HEK293 (cell line): ENCODE measurements at regions not wholly inside any gene's neighbourhood (a gene's known extent, or its start where the extent isn't known, plus 50 kb on each side); places are given as distances from the start of the nearest gene placed in this dataset.

Experiments
- CTCF ChIA-PET: fragments of 350-600 bp; formaldehyde crosslinking; extraction: SDS; loops from one replicate; lab custom pipeline; 2021; ENCODE audit warnings: antibody characterized with exemption; lab: Yijun Ruan, JAX
- POLR2A ChIA-PET: fragments of 300-600 bp; formaldehyde crosslinking; extraction: SDS; loops from one replicate; lab custom pipeline; 2020; ENCODE audit warnings: antibody characterized with exemption, inconsistent platforms; lab: Yijun Ruan, JAX
- H3K27ac ChIP-seq: fragments of 200-500 bp; sonication (Bioruptor generic); 2 replicates; pipeline ENCODE4 v1.5.1; 2014; ENCODE audit warnings: low read depth, low read length, control low read depth, inconsistent platforms; ENCODE audit errors: extremely low read depth
- H3K36me3 ChIP-seq, 2 experiments: fragments of 200-500 bp in 1 of 2; sonication (Bioruptor generic) in 1 of 2; 1 replicate in 1 of 2; 2 replicates in 1 of 2; pipeline ENCODE4 v1.5.1; 2014 to 2017; ENCODE audit warnings: inconsistent platforms in 2 of 2, low read length in 2 of 2; ENCODE audit not compliant: control insufficient read depth in 2 of 2, insufficient read depth in 1 of 2
- H3K4me1 ChIP-seq: fragments of 200-500 bp; sonication (Bioruptor generic); 2 replicates; pipeline ENCODE4 v1.5.1; 2014; ENCODE audit warnings: mild to moderate bottlenecking, low read length, inconsistent platforms; ENCODE audit not compliant: control insufficient read depth, insufficient read depth
- H3K4me3 ChIP-seq: 2 replicates; pipeline ENCODE4 v1.5.1; 2011; ENCODE audit warnings: low read depth, mild to moderate bottlenecking, control low read depth, low read length, moderate library complexity
- H3K9me3 ChIP-seq: fragments of 200-500 bp; sonication (Bioruptor generic); 2 replicates; pipeline ENCODE4 v1.5.1; 2014; ENCODE audit warnings: low read depth, low read length, inconsistent platforms; ENCODE audit not compliant: control insufficient read depth, insufficient read depth
- SETDB1 ChIP-seq: IDR thresholded peaks from one replicate; pipeline ENCODE4 v1.6.1; 2017; ENCODE audit warnings: mild to moderate bottlenecking, low read length, moderate library complexity, mixed read lengths; ENCODE audit not compliant: insufficient read length
- TRIM28 ChIP-seq: IDR thresholded peaks from 2 replicates; pipeline ENCODE4 v1.6.1; 2011; ENCODE audit warnings: low read length, control low read depth, borderline replicate concordance
- ZBTB48 ChIP-seq: fragments of 450-650 bp; formaldehyde crosslinking; IDR thresholded peaks from 2 replicates; pipeline ENCODE4 v1.5.1; 2016; ENCODE audit warnings: missing biosample characterization, missing genetic modification characterization
- ZBTB8A ChIP-seq: fragments of 450-650 bp; formaldehyde crosslinking; IDR thresholded peaks from 2 replicates; pipeline ENCODE4 v1.5.1; 2016; ENCODE audit warnings: missing biosample characterization, missing genetic modification characterization
- ZEB2 ChIP-seq: fragments of 450-650 bp; formaldehyde crosslinking; IDR thresholded peaks from 2 replicates; pipeline ENCODE4 v1.5.1; 2016; ENCODE audit warnings: missing biosample characterization, missing genetic modification characterization
- ZNF112 ChIP-seq: fragments of 450-650 bp; formaldehyde crosslinking; IDR thresholded peaks from 2 replicates; pipeline ENCODE4 v1.5.0; 2017; ENCODE audit warnings: missing biosample characterization, missing genetic modification characterization
- ZNF140 ChIP-seq: fragments of 450-650 bp; formaldehyde crosslinking; IDR thresholded peaks from 2 replicates; pipeline ENCODE4 v1.5.1; 2016; ENCODE audit warnings: missing biosample characterization, missing genetic modification characterization
- ZNF175 ChIP-seq: fragments of 450-650 bp; formaldehyde crosslinking; IDR thresholded peaks from 2 replicates; pipeline ENCODE4 v1.5.1; 2016; ENCODE audit warnings: missing biosample characterization, missing genetic modification characterization
- ZNF214 ChIP-seq: fragments of 450-650 bp; formaldehyde crosslinking; IDR thresholded peaks from 2 replicates; pipeline ENCODE4 v1.5.1; 2017; ENCODE audit warnings: missing biosample characterization, mild to moderate bottlenecking, missing genetic modification characterization, borderline replicate concordance
- ZNF221 ChIP-seq: fragments of 450-650 bp; formaldehyde crosslinking; IDR thresholded peaks from 2 replicates; pipeline ENCODE4 v1.5.1; 2017; ENCODE audit warnings: missing biosample characterization, missing genetic modification characterization, borderline replicate concordance
- ZNF404 ChIP-seq: fragments of 450-650 bp; formaldehyde crosslinking; IDR thresholded peaks from 2 replicates; pipeline ENCODE4 v1.5.1; 2017; ENCODE audit warnings: missing biosample characterization, missing genetic modification characterization
- ZNF423 ChIP-seq: fragments of 450-650 bp; formaldehyde crosslinking; IDR thresholded peaks from 2 replicates; pipeline ENCODE4 v1.5.1; 2016; ENCODE audit warnings: missing biosample characterization, missing genetic modification characterization
- ZNF433 ChIP-seq: fragments of 450-650 bp; formaldehyde crosslinking; IDR thresholded peaks from 2 replicates; pipeline ENCODE4 v1.5.1; 2016; ENCODE audit warnings: missing biosample characterization, missing genetic modification characterization, low read depth
- ZNF473 ChIP-seq: fragments of 450-650 bp; formaldehyde crosslinking; IDR thresholded peaks from 2 replicates; pipeline ENCODE4 v1.5.1; 2017; ENCODE audit warnings: missing biosample characterization, missing genetic modification characterization
- ZNF48 ChIP-seq: fragments of 450-650 bp; formaldehyde crosslinking; IDR thresholded peaks from 2 replicates; pipeline ENCODE4 v1.5.1; 2016; ENCODE audit warnings: missing biosample characterization, missing genetic modification characterization
- ZNF514 ChIP-seq: fragments of 450-650 bp; formaldehyde crosslinking; IDR thresholded peaks from 2 replicates; pipeline ENCODE4 v1.5.1; 2016; ENCODE audit warnings: missing biosample characterization, missing genetic modification characterization
- ZNF518A ChIP-seq: fragments of 450-650 bp; formaldehyde crosslinking; conservative IDR thresholded peaks from 2 replicates; pipeline ENCODE4 v1.5.1; 2016; ENCODE audit warnings: low read depth, missing biosample characterization, missing genetic modification characterization
- ZNF529 ChIP-seq: fragments of 450-650 bp; formaldehyde crosslinking; IDR thresholded peaks from 2 replicates; pipeline ENCODE4 v1.5.1; 2017; ENCODE audit warnings: missing genetic modification characterization, missing biosample characterization; ENCODE audit not compliant: insufficient replicate concordance
- ZNF548 ChIP-seq: fragments of 450-650 bp; formaldehyde crosslinking; IDR thresholded peaks from 2 replicates; pipeline ENCODE4 v1.5.1; 2016; ENCODE audit warnings: missing biosample characterization, missing genetic modification characterization
- ZNF585B ChIP-seq: fragments of 450-650 bp; formaldehyde crosslinking; IDR thresholded peaks from 2 replicates; pipeline ENCODE4 v1.5.1; 2016; ENCODE audit warnings: missing biosample characterization, missing genetic modification characterization
- ZNF660 ChIP-seq: fragments of 450-650 bp; IDR thresholded peaks from 2 replicates; pipeline ENCODE4 v1.5.1; 2018; ENCODE audit warnings: missing biosample characterization, mild to moderate bottlenecking, missing genetic modification characterization
- ZNF664 ChIP-seq: fragments of 450-650 bp; formaldehyde crosslinking; IDR thresholded peaks from 2 replicates; pipeline ENCODE4 v1.5.1; 2016; ENCODE audit warnings: missing biosample characterization, missing genetic modification characterization
- ZNF76 ChIP-seq: fragments of 450-650 bp; formaldehyde crosslinking; IDR thresholded peaks from 2 replicates; pipeline ENCODE4; 2016; ENCODE audit warnings: low read depth, missing biosample characterization, missing genetic modification characterization, borderline replicate concordance
- ZNF777 ChIP-seq: fragments of 450-650 bp; formaldehyde crosslinking; IDR thresholded peaks from 2 replicates; pipeline ENCODE4 v1.5.1; 2017; ENCODE audit warnings: missing biosample characterization, missing genetic modification characterization, borderline replicate concordance
- ZSCAN30 ChIP-seq: fragments of 450-650 bp; IDR thresholded peaks from 2 replicates; pipeline ENCODE4 v1.5.1; 2018; ENCODE audit warnings: missing biosample characterization, mild to moderate bottlenecking, missing genetic modification characterization, moderate library complexity
- TF ChIP-seq, protein P1 (sequence below): fragments of 450-650 bp; formaldehyde crosslinking; optimal IDR thresholded peaks from 2 replicates; pipeline ENCODE3; 2016; ENCODE audit warnings: missing biosample characterization, mild to moderate bottlenecking, missing genetic modification characterization

GRCh38 chr18:70994116-70994515, 705.3 kb downstream of the SOCS6 start (continued):
- TF ChIP-seq, protein P1, sequence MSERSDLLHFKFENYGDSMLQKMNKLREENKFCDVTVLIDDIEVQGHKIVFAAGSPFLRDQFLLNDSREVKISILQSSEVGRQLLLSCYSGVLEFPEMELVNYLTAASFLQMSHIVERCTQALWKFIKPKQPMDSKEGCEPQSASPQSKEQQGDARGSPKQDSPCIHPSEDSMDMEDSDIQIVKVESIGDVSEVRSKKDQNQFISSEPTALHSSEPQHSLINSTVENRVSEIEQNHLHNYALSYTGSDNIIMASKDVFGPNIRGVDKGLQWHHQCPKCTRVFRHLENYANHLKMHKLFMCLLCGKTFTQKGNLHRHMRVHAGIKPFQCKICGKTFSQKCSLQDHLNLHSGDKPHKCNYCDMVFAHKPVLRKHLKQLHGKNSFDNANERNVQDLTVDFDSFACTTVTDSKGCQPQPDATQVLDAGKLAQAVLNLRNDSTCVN (tag by site-specific recombination): no peak
- no peak for TF ChIP-seq ZNF221 (tag by site-specific recombination)
- TF ChIP-seq ZNF175 (tag by site-specific recombination): no peak

GRCh38 chr18:70991577-70991976, 702.7 kb downstream of the SOCS6 start:
- Histone ChIP-seq H3K36me3 (no peaks in the 10 kb centered on the region), H3K4me3 (no peak overlapping the region), H3K4me1 (no peaks in the 10 kb centered on the region), H3K9me3 (no peaks in the 10 kb centered on the region), H3K27ac (no peak overlapping the region)
- CTCF ChIA-PET: no interaction called here
- POLR2A ChIA-PET: no interaction called here
- TF ChIP-seq ZNF518A (tag by site-specific recombination) (no peak), ZNF76 (tag by site-specific recombination) (no peak)

DNA sequence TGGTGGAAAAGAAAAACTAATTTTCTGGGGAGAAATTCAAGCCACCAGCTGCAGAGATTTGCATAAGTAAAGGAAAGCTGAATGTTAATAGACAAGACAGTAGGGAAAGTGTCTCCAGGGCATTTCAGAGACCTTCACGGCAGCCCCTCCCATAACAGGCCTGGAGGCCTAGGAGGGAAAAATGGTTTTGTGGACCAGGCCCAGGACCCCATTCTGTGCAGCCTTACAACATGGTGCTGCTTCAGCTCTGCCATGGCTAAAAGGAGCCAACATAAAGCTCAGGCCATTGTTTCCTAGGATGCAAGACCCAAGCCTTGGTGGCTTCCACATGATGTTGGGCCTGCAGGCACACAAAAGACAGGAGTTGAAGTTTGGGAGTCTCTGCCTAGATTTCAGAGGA, 697.1 kb downstream of the SOCS6 start:
- Histone ChIP-seq H3K36me3 (no peaks in the 10 kb centered on the region), H3K4me1 (no peaks in the 10 kb centered on the region), H3K27ac (no peak overlapping the region), H3K4me3 (no peak overlapping the region), H3K9me3 (no peaks in the 10 kb centered on the region)
- CTCF ChIA-PET: no interaction called here
- POLR2A ChIA-PET: no interaction called here
- TF ChIP-seq ZNF585B (peak; percentile 77), ZNF112 (tag by site-specific recombination) (no peak), ZNF548 (tag by site-specific recombination) (no peak), ZNF777 (tag by site-specific recombination) (no peak), ZBTB8A (tag by site-specific recombination) (no peak), ZNF48 (no peak), ZSCAN30 (no peak)

- H3K36me3 ChIP-seq: no peaks in the 10 kb centered on the region
- no peak overlapping the region for H3K4me3 ChIP-seq
- no peaks in the 10 kb centered on the region for H3K9me3 ChIP-seq
- no peak overlapping the region for H3K27ac ChIP-seq
- ChIA-PET CTCF (interaction anchor here (0.6 kb wide), 1 partner anchor 1290 kb away, joined by 4 read pairs; no protein-coding TSS in a partner anchor), POLR2A (no interaction called here)
- no peaks in the 10 kb centered on the region for H3K4me1 ChIP-seq
- TF ChIP-seq ZNF664 (tag by site-specific recombination) (no peak), ZNF514 (tag by site-specific recombination) (no peak), ZNF404 (no peak), ZEB2 (tag by site-specific recombination) (no peak), ZBTB8A (tag by site-specific recombination) (no peak), SETDB1 (no peak), ZNF529 (tag by site-specific recombination) (no peak), ZNF660 (no peak), ZNF140 (tag by site-specific recombination) (no peak), TRIM28 (no peak), ZBTB48 (no peak), ZNF473 (tag by site-specific recombination) (no peak), ZNF433 (tag by site-specific recombination) (no peak), ZNF214 (tag by site-specific recombination) (no peak), ZNF423 (tag by site-specific recombination) (no peak)
- TF ChIP-seq, protein P1 (tag by site-specific recombination): no peak
These were observed 693.4 kb downstream of the SOCS6 start for GRCh38 chr18:70982292-70982691.
